OCI-LY1 (cell line): ENCODE measurements at regions not wholly inside any gene's neighbourhood (a gene's known extent, or its start where the extent isn't known, plus 50 kb on each side); places are given as distances from the start of the nearest gene placed in this dataset.

ENCODE experiments used
- EZH2 ChIP-seq: fragments of 200-600 bp; sonication (generic), shearing (Covaris generic); IDR thresholded peaks from 2 replicates; pipeline ENCODE4 v1.8.0; 2017; ENCODE audit warnings: borderline replicate concordance, mixed run types, mild to moderate bottlenecking, antibody characterized with exemption, low read length, moderate library complexity, mixed read lengths
- TF ChIP-seq, protein P1 (sequence below): fragments of 200-600 bp; sonication (generic), shearing (Covaris generic); IDR thresholded peaks from 2 replicates; pipeline ENCODE4 v1.5.1; 2017; ENCODE audit warnings: mild to moderate bottlenecking, antibody characterized with exemption, low read length, moderate library complexity, mixed read lengths

- TF ChIP-seq EZH2 = no peak
- TF ChIP-seq, protein P1, sequence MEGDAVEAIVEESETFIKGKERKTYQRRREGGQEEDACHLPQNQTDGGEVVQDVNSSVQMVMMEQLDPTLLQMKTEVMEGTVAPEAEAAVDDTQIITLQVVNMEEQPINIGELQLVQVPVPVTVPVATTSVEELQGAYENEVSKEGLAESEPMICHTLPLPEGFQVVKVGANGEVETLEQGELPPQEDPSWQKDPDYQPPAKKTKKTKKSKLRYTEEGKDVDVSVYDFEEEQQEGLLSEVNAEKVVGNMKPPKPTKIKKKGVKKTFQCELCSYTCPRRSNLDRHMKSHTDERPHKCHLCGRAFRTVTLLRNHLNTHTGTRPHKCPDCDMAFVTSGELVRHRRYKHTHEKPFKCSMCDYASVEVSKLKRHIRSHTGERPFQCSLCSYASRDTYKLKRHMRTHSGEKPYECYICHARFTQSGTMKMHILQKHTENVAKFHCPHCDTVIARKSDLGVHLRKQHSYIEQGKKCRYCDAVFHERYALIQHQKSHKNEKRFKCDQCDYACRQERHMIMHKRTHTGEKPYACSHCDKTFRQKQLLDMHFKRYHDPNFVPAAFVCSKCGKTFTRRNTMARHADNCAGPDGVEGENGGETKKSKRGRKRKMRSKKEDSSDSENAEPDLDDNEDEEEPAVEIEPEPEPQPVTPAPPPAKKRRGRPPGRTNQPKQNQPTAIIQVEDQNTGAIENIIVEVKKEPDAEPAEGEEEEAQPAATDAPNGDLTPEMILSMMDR = no peak
Measured at GRCh38 chr6:14270925-14271788, 153.6 kb downstream of the CD83 start.
